ENCODE measurements at regions not wholly inside any gene's neighbourhood (a gene's known extent, or its start where the extent isn't known, plus 50 kb on each side); places are given as distances from the start of the nearest gene placed in this dataset.

GRCh38 chr21:35777081-35777480 is 283.2 kb downstream of the SETD4 start:
- no peak overlapping the region for H3K27ac ChIP-seq (ENCODE audit: extremely low read depth, low read depth, low read length)
- H3K4me1 ChIP-seq (ENCODE audit: control insufficient read depth, insufficient read depth, low read length) = peaks cover 6% of the 10 kb centered on the region; the same call in 1 of the 2 replicates
- TF ChIP-seq BCL11B (tag by site-specific recombination; IDR thresholded peaks at IDR 0.05; ENCODE audit: low read depth) = no peak
- TF ChIP-seq ZNF114 (tag by site-specific recombination; IDR thresholded peaks at IDR 0.05) = no peak
- no peak for TF ChIP-seq ZNF211 (tag by site-specific recombination; IDR thresholded peaks at IDR 0.05; ENCODE audit: low read depth)
- no peak for TF ChIP-seq ZNF350 (tag by site-specific recombination; IDR thresholded peaks at IDR 0.05)
- no peak for TF ChIP-seq ZNF335 (tag by site-specific recombination; conservative IDR thresholded peaks at IDR 0.05)
- H3K36me3 ChIP-seq (ENCODE audit: control insufficient read depth in 2 of 2, insufficient read depth in 1 of 2, low read length in 2 of 2) = no peaks in the 10 kb centered on the region
- H3K4me3 ChIP-seq (ENCODE audit: low read depth, low read length) = no peak overlapping the region
- ChIA-PET CTCF (interaction anchor here (0.8 kb wide), 1 partner anchor 1252 kb away, joined by 4 read pairs; no protein-coding TSS in a partner anchor), POLR2A (no interaction called here)
- H3K9me3 ChIP-seq (ENCODE audit: control insufficient read depth, insufficient read depth, low read depth, low read length) = no peaks in the 10 kb centered on the region

- Histone ChIP-seq H3K36me3 (ENCODE audit: control insufficient read depth in 2 of 2, insufficient read depth in 1 of 2, low read length in 2 of 2) (no peaks in the 10 kb centered on the region), H3K4me1 (ENCODE audit: control insufficient read depth, insufficient read depth, low read length) (peaks cover 6% of the 10 kb centered on the region; the same call in 1 of the 2 replicates), H3K4me3 (ENCODE audit: low read depth, low read length) (no peak overlapping the region), H3K9me3 (ENCODE audit: control insufficient read depth, insufficient read depth, low read depth, low read length) (no peaks in the 10 kb centered on the region), H3K27ac (ENCODE audit: extremely low read depth, low read depth, low read length) (no peak overlapping the region)
- ChIA-PET CTCF (no interaction called here), POLR2A (no interaction called here)
- no peak for TF ChIP-seq ZNF302 (tag by site-specific recombination; IDR thresholded peaks at IDR 0.05; ENCODE audit: low read depth)
- no peak for TF ChIP-seq ZNF76 (tag by site-specific recombination; IDR thresholded peaks at IDR 0.05; ENCODE audit: borderline replicate concordance, low read depth)
- TF ChIP-seq ZIC2 (tag by site-specific recombination; IDR thresholded peaks at IDR 0.05) = no peak
- TF ChIP-seq ZNF791 (tag by site-specific recombination; IDR thresholded peaks at IDR 0.05) = no peak
- TF ChIP-seq ZEB2 (tag by site-specific recombination; IDR thresholded peaks at IDR 0.05) = no peak
Observed at GRCh38 chr21:35775778-35776544, 284.4 kb downstream of the SETD4 start.

GRCh38 chr21:35770101-35770945 is 290.0 kb downstream of the SETD4 start:
- H3K36me3 ChIP-seq (ENCODE audit: control insufficient read depth in 2 of 2, insufficient read depth in 1 of 2, low read length in 2 of 2) = no peaks in the 10 kb centered on the region
- H3K4me3 ChIP-seq (ENCODE audit: low read depth, low read length) = no peak overlapping the region
- H3K9me3 ChIP-seq (ENCODE audit: control insufficient read depth, insufficient read depth, low read depth, low read length) = no peaks in the 10 kb centered on the region
- no peaks in the 10 kb centered on the region for H3K4me1 ChIP-seq (ENCODE audit: control insufficient read depth, insufficient read depth, low read length)
- no peak overlapping the region for H3K27ac ChIP-seq (ENCODE audit: extremely low read depth, low read depth, low read length)
- CTCF ChIA-PET = no interaction called here
- POLR2A ChIA-PET = no interaction called here
- TF ChIP-seq YY1 (tag by site-specific recombination; IDR thresholded peaks at IDR 0.05) = no peak
- no peak for TF ChIP-seq ZFP69B (tag by site-specific recombination; IDR thresholded peaks at IDR 0.05)
- no peak for TF ChIP-seq TSHZ1 (tag by site-specific recombination; IDR thresholded peaks at IDR 0.05; ENCODE audit: borderline replicate concordance)
- TF ChIP-seq ELK4 (IDR thresholded peaks at IDR 0.05; ENCODE audit: borderline replicate concordance, low read depth, low read length) = no peak
- no peak for TF ChIP-seq BCL11B (tag by site-specific recombination; IDR thresholded peaks at IDR 0.05; ENCODE audit: low read depth)
- no peak for TF ChIP-seq FEZF1 (tag by site-specific recombination; IDR thresholded peaks at IDR 0.05)
- TF ChIP-seq ZNF18 (tag by site-specific recombination; IDR thresholded peaks at IDR 0.05) = no peak
- TF ChIP-seq ZNF175 (tag by site-specific recombination; IDR thresholded peaks at IDR 0.05) = no peak
- no peak for TF ChIP-seq ZNF664 (tag by site-specific recombination; IDR thresholded peaks at IDR 0.05)
- no peak for TF ChIP-seq PATZ1 (tag by site-specific recombination; IDR thresholded peaks at IDR 0.05)
- no peak for TF ChIP-seq SP3 (tag by site-specific recombination; IDR thresholded peaks at IDR 0.05)

Data from HEK293 (cell line).